ENCODE measurements at regions not wholly inside any gene's neighbourhood (a gene's known extent, or its start where the extent isn't known, plus 50 kb on each side); places are given as distances from the start of the nearest gene placed in this dataset.

DNA sequence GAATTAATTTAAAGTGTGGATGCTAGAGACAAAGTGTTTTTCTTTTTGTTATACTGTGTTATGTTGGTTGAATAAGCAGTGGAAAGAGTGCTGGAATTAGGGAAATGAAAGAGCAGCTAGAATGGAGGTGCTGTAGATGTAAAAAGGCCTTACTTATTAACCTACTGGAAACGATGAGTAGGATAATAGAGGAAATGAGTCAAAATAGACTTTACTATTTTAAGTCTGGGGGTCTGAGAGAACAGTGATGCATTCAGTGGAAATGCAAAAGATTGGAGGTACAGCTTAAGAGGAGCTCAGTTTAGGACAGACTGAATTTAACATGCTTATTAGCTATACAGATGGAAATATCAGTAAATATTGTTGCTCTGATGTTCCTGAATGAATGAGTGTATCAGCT is 674.0 kb downstream of the OTOL1 start:
- in situ Hi-C loops (cut with HindIII; ENCODE audit: low sequenced_read_pairs): no loop called here

DNA sequence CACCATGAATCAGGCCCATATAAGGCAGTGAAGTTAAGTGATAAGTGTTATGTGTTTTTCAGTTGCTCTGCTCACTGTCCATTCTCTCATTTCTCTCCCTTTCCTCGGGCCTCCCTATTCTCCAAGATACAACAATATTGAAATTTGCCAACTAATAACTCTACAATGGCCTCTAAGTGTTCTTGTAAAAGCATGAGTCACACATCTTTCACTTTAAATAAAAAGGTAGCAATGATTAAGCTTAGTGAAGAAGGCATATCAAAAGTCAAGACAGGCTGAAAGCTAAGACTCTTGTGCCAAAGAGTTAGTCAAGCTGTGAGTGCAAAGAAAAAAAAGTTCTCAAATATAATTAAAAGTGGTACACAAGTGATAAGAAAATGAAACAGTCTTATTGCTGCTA is 675.4 kb downstream of the OTOL1 start:
- in situ Hi-C loops (cut with HindIII; ENCODE audit: low sequenced_read_pairs): no loop called here

DNA sequence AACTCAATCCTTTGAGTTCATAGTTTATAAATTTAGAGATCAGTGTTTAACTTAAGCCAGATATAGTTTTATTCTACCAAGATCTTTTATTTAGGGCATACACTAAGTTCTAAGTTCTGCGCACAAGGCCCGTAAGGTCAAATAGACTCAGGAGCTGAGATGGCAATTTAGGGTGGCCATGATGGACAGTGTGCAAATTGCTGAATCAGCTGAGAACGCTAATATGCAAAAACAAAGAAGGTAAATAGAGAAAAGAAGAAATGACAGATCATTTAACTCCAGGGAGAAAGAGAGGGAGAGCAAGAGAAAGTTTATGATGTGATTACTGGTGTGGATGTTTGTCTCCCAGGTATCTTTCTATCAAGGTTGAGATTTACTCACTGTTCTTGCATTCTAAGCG is 678.5 kb downstream of the OTOL1 start:
- in situ Hi-C loops (cut with HindIII; ENCODE audit: low sequenced_read_pairs): no loop called here

DNA sequence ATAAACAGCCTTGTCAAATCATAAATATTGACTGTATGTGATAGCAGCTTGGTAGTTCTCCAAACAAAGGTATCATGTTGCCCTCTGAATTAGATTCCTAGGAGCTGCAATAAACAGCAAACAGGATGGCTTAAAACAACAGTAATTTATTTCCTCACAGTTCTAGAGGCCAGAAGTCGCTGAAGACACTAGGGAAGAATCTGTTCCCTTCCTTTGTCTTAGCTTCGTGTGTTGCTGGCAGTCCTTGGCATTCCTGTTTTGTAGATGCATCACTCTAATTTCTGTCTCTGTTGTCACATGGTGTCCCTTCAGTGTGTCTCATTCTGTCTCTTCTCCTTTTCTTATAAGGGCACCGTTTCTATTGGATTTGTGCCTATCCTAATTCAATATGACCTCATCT is 679.3 kb downstream of the OTOL1 start:
- in situ Hi-C loops (cut with HindIII; ENCODE audit: low sequenced_read_pairs): no loop called here

DNA sequence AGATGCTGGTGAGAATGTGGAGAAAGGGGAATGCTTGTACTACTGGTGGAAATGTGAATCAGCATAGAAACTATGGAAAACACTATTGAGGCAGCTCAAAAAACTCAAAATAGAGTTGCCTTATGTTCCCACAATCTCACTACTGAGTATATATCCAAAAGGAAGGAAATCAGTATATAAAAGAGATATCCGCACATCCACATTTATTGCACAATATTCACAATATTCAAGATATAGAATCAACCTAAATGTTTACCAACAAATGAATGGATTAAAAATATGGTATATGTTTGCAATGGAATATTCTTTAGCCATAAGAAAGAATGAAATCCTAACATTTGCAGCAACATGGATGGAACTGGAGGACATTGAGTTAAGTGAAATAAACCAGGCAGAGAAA is 686.8 kb downstream of the OTOL1 start:
- in situ Hi-C loops (cut with HindIII; ENCODE audit: low sequenced_read_pairs): no loop called here

DNA sequence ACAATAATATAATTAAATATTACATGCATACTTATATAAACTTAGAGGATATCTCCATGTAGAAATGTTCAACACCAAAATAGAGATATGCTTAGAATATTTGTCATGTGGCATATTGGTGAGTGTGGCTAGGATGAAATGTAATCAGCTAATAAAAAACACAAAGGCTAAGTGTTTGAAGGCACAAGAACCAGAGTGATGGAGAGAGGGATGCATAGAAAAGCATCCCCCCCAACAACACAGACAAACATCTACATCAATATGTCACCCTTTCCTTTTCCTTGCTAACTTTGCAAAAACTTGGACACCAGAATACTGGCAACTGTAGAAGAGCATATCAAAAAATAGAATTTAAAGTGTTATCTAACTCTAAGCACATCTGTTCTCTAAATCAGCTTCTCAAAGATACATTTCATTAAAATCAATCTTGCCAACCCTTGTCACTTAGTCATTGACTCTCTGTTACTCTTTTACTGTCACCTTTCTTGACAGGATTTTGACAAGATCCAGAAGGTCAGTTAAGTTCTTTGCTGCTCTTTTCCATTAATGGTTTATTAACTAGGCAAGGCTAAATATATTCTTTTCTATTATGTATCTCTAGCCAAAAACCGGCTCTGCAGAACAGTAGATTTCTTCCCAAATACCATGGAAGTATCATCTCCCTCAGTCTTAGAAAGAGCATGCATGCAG is 695.9 kb downstream of the OTOL1 start:
- in situ Hi-C loops (cut with HindIII; ENCODE audit: low sequenced_read_pairs): no loop called here

DNA sequence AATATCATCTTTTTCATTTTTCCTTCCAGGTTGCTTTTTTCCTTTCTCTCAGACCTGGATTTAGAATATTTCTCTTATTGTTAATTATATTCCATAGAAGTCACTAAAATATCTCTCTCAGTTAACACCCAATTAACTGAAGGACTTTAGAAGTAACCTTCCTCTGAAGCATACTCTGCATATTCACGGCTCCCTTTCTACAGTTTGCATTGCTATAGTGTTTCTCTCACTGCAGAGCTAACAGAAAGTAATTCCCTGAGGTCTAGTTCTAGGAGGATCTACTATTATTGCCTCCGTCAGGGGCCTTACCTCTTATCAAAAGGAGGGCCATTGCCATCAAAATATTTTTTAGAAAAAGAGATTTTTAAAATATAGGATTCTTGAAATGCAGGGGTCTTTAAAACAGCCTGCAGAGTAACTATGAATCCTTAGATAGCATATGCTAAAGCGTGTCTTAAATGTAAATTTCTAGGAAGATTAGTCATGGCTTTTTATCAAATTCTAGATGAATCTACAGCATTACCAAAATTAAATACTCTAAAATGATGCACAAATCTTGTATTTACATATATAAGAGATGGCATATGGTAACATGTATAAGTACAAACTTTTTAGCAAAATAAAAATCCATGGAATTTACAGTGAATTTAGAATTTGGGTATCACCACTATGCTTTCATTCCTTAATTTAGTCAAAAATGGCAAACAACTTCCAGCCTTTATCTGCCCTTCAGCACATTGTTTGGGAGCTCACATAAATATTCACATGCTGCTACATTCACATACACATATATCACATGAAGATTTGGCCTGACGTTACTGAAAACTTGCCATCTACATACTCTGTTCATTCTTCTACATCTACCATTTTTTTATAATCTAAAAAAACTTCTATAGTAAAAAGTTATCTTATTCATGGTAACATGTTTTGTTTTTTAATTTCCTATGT is 696.8 kb downstream of the OTOL1 start:
- in situ Hi-C loops (cut with HindIII; ENCODE audit: low sequenced_read_pairs): no loop called here

DNA sequence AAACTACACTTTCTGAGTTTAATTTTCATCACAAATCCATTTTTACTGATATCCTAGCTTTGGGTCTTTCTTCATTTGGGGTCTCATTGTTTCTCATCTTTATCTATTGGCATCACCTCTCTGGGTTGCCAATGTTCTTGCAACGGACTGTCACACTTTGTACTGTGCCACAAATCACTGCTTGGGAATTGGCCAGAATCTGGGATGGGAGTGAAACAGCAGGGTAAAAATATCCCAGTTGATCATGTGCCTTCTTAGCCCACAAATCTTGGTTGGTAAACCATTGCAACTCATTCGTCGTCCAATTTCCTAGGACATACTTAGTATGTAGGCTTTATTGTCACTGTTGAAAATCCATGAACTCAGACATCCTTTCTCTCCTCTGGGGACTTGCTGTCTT is 698.5 kb downstream of the OTOL1 start:
- in situ Hi-C loops (cut with HindIII; ENCODE audit: low sequenced_read_pairs): no loop called here

DNA sequence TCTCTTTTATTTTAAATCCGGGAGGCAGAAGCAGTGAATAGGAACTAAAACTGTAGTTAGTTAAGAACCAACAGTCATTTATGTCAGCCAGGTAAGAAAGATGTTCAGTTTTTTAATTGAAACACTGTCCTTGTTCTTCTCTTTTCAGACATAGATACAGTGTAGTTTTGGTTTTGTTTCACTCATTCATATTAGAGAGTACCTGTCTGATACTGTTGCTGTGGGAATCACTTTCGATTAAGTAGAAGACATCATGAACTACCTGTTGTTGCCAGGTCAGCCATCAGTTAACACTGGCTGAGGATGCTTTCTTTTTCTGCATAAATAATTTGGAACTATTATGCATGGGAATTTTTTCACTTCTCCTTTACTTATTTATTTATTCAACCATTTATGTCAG is 700.4 kb downstream of the OTOL1 start:
- in situ Hi-C loops (cut with HindIII; ENCODE audit: low sequenced_read_pairs): no loop called here

DNA sequence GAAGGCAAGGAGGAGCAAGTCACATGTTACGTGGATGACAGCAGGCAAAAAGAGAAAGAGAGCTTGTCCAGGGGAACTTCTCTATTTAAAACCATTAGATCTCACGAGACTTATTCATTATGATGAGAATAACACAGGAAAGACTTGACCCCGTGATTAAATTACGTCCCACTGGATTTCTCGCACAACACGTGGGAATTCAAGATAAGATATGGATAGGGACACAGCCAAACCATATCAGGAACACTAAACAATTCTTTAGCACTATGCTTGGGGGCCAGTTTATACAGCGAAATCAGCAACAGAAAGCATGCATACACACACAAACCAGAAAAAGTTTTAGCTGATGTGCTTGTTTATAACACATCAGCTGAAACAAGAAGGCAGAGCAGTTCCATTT is 704.2 kb downstream of the OTOL1 start:
- in situ Hi-C loops (cut with HindIII; ENCODE audit: low sequenced_read_pairs): no loop called here

DNA sequence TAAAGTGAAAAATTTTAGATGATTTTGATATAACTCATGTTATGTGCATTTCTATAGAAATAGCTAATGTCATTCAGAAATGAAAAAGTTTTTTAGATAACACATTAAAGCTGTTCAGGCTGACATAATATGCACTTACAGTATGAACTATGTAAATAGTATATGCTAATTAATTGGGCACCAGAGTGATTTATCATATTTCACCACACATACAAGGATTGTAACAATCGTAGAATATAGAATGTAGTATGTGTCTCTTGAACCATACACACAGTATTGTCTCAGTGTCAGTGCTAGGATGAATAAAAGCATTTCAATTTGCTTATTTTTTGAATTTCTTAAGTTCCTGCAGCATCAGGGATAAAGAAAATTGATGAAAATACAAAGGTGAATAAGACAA is 710.0 kb downstream of the OTOL1 start:
- in situ Hi-C loops (cut with HindIII; ENCODE audit: low sequenced_read_pairs): no loop called here

DNA sequence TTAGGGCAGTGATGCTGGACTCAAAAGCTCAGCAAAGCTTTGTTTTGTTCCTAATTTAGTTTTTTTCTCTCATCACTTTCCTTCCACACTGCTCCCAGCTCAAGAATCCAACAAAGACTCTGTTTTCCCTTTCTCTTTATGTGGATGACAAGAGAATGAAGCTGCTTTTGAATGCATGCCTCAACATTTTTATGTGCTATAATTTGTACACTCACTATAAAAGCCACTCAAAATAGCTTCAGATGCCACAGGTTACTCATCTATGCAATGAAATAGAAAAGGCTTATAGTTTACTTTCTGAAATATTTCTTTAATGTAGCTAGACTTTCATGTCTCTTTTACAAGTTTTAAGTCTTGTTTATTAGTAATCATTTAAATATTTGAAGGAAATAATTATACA is 714.9 kb downstream of the OTOL1 start:
- in situ Hi-C loops (cut with HindIII; ENCODE audit: low sequenced_read_pairs): no loop called here

DNA sequence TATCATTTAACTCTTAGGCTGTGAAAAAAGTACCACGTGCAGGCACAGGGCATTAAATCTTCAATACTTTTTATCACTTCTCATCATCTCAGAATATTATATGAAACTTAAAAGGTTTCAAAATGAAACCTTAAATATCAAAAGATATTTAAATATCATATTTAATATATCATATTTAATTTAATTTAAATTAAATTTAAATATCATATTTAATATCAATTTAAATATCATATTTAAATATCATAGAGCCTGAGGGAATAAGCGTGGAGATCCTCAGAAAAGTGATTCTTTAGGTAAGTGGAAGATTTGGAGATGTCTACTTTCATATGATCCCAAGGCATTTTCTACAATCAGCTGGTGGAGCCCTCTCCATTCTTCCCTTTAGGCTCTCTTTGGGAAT is 716.6 kb downstream of the OTOL1 start:
- in situ Hi-C loops (cut with HindIII; ENCODE audit: low sequenced_read_pairs): no loop called here

DNA sequence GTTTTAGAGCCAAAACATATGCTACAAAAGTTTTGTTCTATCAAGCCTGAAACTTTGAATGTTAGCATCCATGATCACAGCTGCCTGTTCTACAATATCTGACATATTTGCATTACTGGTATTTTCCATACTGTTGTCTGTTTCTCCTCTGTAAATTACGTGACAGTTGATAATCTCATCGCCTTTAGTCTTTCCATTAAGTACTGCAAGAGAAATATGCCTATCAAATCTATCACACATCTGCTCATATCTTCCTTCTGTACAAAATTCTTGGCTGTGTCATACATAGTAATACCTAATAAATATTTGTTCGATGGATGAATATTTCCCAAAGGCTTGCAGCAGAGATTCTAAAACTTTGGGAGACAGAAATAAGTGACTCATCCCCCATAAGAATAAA is 717.3 kb downstream of the OTOL1 start:
- in situ Hi-C loops (cut with HindIII; ENCODE audit: low sequenced_read_pairs): no loop called here

DNA sequence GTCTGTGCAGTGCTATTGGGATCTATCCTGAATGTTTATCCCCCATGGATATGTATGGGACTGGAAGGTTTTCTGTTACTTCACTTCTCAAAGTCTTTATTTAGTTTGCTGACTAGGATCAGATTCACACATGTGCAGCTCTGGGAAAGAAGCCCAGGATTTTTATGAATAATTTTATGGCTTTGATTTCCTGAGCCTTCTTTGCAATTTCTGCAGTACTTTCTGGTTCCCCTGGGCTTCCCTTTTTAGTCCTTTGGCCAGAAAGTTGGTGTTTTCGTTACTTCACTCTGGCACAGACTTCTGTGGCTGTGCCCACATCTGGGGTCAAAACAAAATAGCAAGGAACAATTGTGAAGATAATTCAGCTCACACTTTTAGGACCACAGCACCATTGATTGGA is 721.0 kb downstream of the OTOL1 start:
- in situ Hi-C loops (cut with HindIII; ENCODE audit: low sequenced_read_pairs): no loop called here

DNA sequence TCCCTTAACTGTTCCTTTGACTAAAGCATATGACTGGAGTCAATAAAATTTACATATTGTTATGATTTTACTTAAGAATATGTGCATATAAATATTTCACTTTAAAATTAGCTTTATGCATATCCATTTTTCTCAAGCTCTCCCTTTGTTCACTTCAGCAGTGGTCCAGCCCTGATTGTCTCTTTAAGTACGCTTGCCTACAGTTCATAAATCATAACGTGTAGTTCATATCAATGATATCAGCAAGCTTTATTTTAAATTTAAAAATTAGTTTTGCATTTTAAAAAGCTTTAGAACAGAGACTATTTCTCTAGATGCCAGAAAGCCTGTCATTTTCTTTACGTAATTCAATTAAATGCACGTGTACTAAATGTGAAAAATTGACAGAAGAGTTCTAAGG is 721.9 kb downstream of the OTOL1 start:
- in situ Hi-C loops (cut with HindIII; ENCODE audit: low sequenced_read_pairs): no loop called here

DNA sequence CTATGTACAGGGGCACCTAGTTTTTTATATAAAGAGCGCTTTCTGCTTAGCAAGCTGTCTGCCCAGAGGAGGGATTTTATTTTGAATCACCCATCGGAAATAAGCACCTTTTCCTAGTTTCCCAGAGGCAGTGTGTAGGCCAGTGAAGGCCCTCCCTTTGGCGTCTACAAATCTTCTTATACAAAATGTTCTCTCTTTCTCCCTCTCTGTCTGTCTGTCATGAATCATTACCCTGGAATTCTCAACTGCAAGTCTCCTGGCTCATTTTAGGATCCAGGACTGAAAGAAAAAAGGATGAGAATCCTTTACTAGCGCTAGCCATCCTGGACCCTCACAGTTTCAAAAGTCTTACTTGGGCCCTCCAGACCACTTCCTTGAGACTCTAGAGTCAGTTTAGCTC is 728.1 kb downstream of the OTOL1 start:
- in situ Hi-C loops (cut with HindIII; ENCODE audit: low sequenced_read_pairs): no loop called here

DNA sequence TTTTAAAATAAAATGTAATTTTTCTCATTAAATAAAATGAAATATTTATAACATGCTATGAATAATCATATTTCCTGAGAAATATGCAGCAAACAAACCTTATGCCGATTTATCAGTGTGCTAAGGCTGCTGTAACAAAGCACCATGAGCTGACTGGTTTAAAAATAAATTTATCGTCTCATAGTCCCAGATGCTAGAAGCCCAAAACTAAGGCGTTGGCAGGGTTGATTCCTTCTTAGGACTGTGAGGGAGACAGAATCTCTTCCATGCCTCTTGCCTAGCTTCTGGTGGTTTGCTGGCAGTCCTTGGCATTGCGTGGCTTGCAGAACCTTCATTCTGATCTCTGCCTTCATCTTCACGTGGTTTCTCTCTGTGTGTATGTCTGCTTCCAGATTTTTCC is 740.3 kb downstream of the OTOL1 start:
- in situ Hi-C loops (cut with HindIII; ENCODE audit: low sequenced_read_pairs): no loop called here

DNA sequence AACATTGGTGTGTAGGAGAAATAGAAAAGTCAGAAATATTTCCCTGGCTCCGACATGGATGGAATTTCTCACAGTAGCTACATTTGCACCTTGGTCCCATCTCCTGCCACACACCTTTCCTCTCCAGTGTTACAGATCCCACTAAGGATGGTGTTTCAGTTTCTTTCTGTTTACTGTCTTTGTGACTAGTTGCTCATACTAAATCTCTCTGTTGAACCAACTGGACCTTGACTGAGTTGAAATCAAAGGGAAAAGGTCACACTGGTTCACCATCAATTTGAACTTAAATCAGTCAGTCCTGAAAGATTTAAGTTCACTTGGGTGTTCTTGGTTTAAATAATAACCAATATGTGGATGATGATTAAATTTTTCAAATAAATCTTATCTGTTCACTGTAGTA is 754.2 kb downstream of the OTOL1 start:
- in situ Hi-C loops (cut with HindIII; ENCODE audit: low sequenced_read_pairs): no loop called here

DNA sequence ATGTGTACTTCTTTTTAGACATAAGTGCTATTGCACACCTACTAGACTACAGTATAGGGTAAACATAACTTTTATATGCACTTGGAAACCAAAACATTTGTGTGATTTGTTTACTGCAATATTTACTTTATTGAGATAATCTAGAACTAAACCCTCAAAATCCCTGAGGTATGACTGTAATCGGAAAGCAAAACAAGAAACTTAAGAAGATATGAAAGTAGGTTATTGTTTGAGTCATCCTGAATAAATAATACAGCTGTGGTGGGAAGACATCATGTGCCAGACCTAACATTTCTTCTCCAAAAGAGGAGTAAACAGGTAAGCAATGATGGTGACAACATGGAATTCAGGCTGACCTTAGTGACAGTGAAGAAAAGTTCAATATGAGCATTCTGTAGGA is 765.5 kb downstream of the OTOL1 start:
- in situ Hi-C loops (cut with HindIII; ENCODE audit: low sequenced_read_pairs): no loop called here

DNA sequence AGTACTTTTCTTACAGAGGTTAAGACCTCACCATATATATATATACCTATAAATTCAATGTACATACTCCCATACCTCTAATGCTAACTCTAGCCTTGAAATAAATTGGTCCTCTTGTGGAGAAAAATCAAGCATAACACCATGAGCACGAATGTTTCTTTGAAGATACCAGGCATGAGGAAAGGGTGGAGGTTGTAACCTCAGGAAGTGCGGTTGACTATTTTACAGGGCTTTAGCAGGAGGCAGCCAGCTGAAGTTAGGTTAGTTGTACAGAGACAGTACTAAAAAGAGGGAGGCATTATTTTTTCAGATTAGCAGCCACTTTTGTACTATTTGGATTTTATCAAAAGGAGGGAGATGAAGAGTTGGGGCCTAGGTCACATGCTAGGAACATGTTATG is 767.0 kb downstream of the OTOL1 start:
- in situ Hi-C loops (cut with HindIII; ENCODE audit: low sequenced_read_pairs): no loop called here

DNA sequence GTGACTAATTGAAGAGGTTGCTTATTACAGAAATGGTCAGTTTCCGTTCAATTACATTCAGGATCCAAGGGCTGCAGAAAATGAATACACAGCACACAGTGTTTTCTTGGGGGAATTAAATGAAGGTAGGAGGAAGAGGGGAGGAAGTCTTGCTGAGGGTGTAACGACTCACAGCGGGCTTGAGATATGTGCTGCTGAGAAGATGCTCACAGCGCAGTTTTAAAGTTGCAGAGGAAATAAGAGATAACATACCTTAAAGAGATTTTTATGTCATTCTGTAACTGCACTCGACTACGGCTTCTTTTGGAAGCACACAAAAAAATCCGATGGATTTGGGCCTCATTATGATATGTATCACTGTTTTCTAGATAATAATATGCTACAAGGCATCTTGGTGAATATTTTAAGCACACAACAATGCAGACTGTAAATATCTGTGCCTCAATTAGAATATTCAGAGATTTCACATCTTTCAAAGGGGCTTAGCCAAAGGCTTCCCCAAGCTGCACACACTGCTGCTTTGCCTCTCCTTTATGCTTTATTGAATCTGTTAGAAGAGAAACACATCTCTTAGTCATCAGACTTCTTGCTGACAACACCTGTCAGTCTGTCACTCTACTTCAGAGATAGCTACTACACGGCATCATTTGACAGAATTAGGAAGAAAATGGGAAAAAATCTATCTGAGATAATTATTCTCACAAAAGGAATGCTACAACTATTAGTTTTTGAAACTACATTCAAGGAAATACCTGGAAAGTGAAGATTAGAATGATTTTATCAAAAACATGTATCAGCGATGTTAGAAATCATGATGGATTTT is 773.2 kb downstream of the OTOL1 start:
- in situ Hi-C loops (cut with HindIII; ENCODE audit: low sequenced_read_pairs): no loop called here

Data from endothelial cell of hepatic sinusoid (primary cell).